ENCODE measurements at regions not wholly inside any gene's neighbourhood (a gene's known extent, or its start where the extent isn't known, plus 50 kb on each side); places are given as distances from the start of the nearest gene placed in this dataset.

DNA sequence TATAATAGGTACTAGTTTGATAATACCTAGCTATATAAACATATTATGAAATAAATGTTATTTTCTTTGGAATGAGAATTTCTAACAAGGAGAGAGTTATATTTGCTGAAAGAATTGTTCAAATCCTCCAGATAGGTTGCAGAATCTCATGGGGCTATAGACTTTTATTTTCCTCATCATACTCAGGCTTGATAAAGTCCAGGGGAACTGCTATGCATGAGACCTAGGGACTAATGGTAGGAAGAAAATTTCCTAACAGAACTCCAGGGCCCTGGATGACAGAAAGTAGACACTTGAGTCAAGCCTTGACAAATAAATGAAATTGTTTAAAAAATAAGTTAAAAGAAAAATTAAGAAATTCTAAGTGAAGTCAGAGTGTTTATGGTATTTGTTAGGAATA is 138.5 kb upstream of the DACH1 start (continued):
- TF ChIP-seq, protein P1, sequence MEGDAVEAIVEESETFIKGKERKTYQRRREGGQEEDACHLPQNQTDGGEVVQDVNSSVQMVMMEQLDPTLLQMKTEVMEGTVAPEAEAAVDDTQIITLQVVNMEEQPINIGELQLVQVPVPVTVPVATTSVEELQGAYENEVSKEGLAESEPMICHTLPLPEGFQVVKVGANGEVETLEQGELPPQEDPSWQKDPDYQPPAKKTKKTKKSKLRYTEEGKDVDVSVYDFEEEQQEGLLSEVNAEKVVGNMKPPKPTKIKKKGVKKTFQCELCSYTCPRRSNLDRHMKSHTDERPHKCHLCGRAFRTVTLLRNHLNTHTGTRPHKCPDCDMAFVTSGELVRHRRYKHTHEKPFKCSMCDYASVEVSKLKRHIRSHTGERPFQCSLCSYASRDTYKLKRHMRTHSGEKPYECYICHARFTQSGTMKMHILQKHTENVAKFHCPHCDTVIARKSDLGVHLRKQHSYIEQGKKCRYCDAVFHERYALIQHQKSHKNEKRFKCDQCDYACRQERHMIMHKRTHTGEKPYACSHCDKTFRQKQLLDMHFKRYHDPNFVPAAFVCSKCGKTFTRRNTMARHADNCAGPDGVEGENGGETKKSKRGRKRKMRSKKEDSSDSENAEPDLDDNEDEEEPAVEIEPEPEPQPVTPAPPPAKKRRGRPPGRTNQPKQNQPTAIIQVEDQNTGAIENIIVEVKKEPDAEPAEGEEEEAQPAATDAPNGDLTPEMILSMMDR (IDR thresholded peaks at IDR 0.05 in 2 of 3, conservative IDR thresholded peaks at IDR 0.05 in 1 of 3; ENCODE audit: control insufficient read depth in 2 of 3, extremely low read depth in 1 of 3, insufficient read depth in 1 of 3, low read depth in 3 of 3, low read length in 3 of 3): no peak
- TF ChIP-seq, protein P2, sequence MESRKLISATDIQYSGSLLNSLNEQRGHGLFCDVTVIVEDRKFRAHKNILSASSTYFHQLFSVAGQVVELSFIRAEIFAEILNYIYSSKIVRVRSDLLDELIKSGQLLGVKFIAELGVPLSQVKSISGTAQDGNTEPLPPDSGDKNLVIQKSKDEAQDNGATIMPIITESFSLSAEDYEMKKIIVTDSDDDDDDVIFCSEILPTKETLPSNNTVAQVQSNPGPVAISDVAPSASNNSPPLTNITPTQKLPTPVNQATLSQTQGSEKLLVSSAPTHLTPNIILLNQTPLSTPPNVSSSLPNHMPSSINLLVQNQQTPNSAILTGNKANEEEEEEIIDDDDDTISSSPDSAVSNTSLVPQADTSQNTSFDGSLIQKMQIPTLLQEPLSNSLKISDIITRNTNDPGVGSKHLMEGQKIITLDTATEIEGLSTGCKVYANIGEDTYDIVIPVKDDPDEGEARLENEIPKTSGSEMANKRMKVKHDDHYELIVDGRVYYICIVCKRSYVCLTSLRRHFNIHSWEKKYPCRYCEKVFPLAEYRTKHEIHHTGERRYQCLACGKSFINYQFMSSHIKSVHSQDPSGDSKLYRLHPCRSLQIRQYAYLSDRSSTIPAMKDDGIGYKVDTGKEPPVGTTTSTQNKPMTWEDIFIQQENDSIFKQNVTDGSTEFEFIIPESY (IDR thresholded peaks at IDR 0.05): no peak
- TF ChIP-seq BMI1 (IDR thresholded peaks at IDR 0.05; ENCODE audit: borderline replicate concordance) (no peak), GATAD2B (conservative IDR thresholded peaks at IDR 0.05; ENCODE audit: low read depth) (no peak), RFX5 (IDR thresholded peaks at IDR 0.05; ENCODE audit: low read depth, low read length) (no peak)

DNA sequence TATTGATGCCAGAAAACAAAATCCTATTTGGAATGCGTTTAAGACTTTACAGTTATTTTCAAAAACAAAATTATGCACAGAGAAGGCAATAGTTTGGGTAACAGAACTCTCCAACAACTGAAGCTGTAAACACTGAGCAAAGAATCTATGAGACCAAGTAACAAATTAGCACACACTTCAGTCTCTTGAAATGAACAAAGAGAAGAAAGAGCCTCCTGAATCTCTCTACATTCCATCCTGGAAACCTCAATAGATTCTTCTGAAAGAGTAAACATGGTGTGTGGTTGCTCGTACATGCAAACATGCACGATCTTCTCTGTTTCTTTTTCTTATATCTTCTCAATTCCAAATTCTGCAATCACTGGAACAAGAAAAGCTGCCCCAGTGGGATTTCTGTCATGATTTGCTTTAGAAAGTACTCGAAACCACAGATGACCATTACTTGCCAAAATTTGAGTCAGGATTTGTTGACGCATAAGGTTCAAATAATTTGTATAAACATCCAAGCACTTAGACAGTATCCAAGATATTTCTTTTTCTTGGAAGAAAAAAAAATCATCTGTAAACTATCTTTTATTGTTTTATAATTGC is 137.9 kb upstream of the DACH1 start:
- ChIA-PET POLR2A (no interaction called here), RAD21 (ENCODE audit: unreplicated experiment) (no interaction called here), CTCF (no interaction called here), SMC1A (ENCODE audit: uncharacterized antibody, unreplicated experiment) (interaction anchor here (0.6 kb wide), 2 partner anchors 69 to 498 kb away, joined by 3 read pairs; no protein-coding TSS in a partner anchor)
- H3K4me2 ChIP-seq (ENCODE audit: control insufficient read depth, insufficient read depth): no peak overlapping the region
- H4K20me1 ChIP-seq (ENCODE audit: control insufficient read depth, insufficient read depth): no peaks in the 10 kb centered on the region
- in situ Hi-C loops (cut with MboI): no loop called here
- no peaks in the 10 kb centered on the region for H3K27me3 ChIP-seq (replicated peaks in 1 of 2; ENCODE audit: control insufficient read depth in 2 of 2, insufficient read depth in 2 of 2, low read length in 1 of 2)
- no peaks in the 10 kb centered on the region for H3K36me3 ChIP-seq (ENCODE audit: control insufficient read depth in 2 of 2, insufficient read depth in 2 of 2, low read length in 1 of 2)
- H2AFZ ChIP-seq (ENCODE audit: control insufficient read depth, low read depth, low read length): no peak overlapping the region
- no peak for DNase-seq (ENCODE audit: low read depth, low spot score)
- BruUV-seq (replicated peaks): no TSS peak
- H3K9ac ChIP-seq (ENCODE audit: control insufficient read depth, insufficient read depth, low read length): no peak overlapping the region
- ATAC-seq: no peak
- no peaks in the 10 kb centered on the region for H3K4me1 ChIP-seq (ENCODE audit: control insufficient read depth, insufficient read depth, low read length)
- H3K79me2 ChIP-seq (ENCODE audit: control insufficient read depth, insufficient read depth, low read length): no peaks in the 10 kb centered on the region
- H3K4me3 ChIP-seq: no peak overlapping the region
- intact Hi-C loops (cut with micrococcal nuclease; ENCODE audit: unreplicated experiment): no loop called here
- 41% methylated on average over 5 of the region's 5 CpGs for WGBS (ENCODE audit: insufficient coverage, insufficient replicate concordance, low lambda C conversion rate, missing lambda C conversion rate)
- H3K27ac ChIP-seq (ENCODE audit: control insufficient read depth, insufficient read depth): no peak overlapping the region
- no peaks in the 10 kb centered on the region for H3K9me3 ChIP-seq (replicated peaks; ENCODE audit: control insufficient read depth, insufficient read depth, low read length)
- no peak for FAIRE-seq
- no peak for TF ChIP-seq GATAD2B (conservative IDR thresholded peaks at IDR 0.05; ENCODE audit: low read depth)
- no peak for TF ChIP-seq CREB1 (IDR thresholded peaks at IDR 0.05; ENCODE audit: low read depth)
- TF ChIP-seq BACH1 (IDR thresholded peaks at IDR 0.05; ENCODE audit: borderline replicate concordance): no peak
- no peak for TF ChIP-seq RFX5 (IDR thresholded peaks at IDR 0.05; ENCODE audit: low read depth, low read length)
- no peak for TF ChIP-seq CREM (IDR thresholded peaks at IDR 0.05; ENCODE audit: low read depth)
- TF ChIP-seq HDAC2 (IDR thresholded peaks at IDR 0.05): no peak
- TF ChIP-seq, protein P3, sequence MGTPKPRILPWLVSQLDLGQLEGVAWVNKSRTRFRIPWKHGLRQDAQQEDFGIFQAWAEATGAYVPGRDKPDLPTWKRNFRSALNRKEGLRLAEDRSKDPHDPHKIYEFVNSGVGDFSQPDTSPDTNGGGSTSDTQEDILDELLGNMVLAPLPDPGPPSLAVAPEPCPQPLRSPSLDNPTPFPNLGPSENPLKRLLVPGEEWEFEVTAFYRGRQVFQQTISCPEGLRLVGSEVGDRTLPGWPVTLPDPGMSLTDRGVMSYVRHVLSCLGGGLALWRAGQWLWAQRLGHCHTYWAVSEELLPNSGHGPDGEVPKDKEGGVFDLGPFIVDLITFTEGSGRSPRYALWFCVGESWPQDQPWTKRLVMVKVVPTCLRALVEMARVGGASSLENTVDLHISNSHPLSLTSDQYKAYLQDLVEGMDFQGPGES (IDR thresholded peaks at IDR 0.05): no peak
- TF ChIP-seq, protein P4, sequence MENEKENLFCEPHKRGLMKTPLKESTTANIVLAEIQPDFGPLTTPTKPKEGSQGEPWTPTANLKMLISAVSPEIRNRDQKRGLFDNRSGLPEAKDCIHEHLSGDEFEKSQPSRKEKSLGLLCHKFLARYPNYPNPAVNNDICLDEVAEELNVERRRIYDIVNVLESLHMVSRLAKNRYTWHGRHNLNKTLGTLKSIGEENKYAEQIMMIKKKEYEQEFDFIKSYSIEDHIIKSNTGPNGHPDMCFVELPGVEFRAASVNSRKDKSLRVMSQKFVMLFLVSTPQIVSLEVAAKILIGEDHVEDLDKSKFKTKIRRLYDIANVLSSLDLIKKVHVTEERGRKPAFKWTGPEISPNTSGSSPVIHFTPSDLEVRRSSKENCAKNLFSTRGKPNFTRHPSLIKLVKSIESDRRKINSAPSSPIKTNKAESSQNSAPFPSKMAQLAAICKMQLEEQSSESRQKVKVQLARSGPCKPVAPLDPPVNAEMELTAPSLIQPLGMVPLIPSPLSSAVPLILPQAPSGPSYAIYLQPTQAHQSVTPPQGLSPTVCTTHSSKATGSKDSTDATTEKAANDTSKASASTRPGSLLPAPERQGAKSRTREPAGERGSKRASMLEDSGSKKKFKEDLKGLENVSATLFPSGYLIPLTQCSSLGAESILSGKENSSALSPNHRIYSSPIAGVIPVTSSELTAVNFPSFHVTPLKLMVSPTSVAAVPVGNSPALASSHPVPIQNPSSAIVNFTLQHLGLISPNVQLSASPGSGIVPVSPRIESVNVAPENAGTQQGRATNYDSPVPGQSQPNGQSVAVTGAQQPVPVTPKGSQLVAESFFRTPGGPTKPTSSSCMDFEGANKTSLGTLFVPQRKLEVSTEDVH (IDR thresholded peaks at IDR 0.05; ENCODE audit: low read depth, partially characterized antibody): no peak
- no peak for TF ChIP-seq SMARCA5 (IDR thresholded peaks at IDR 0.05)
- TF ChIP-seq ZNF207 (IDR thresholded peaks at IDR 0.05; ENCODE audit: borderline replicate concordance): no peak
- no peak for TF ChIP-seq RCOR1 (conservative IDR thresholded peaks at IDR 0.05; ENCODE audit: low read depth, low read length)
- TF ChIP-seq, protein P5, sequence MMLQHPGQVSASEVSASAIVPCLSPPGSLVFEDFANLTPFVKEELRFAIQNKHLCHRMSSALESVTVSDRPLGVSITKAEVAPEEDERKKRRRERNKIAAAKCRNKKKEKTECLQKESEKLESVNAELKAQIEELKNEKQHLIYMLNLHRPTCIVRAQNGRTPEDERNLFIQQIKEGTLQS (IDR thresholded peaks at IDR 0.05; ENCODE audit: borderline replicate concordance, extremely low read depth, low read depth, low read length): no peak
- no peak for TF ChIP-seq PAX8 (IDR thresholded peaks at IDR 0.05)
